GM18873 (cell line): ENCODE measurements at regions not wholly inside any gene's neighbourhood (a gene's known extent, or its start where the extent isn't known, plus 50 kb on each side); places are given as distances from the start of the nearest gene placed in this dataset.
"Not testable (repeated sequence)": the region's sequence is repeated elsewhere in the genome, so short reads cannot be mapped to it uniquely, and the experiment has no call there.

ENCODE experiments used
- ATAC-seq: cut with Tn5 transposase; IDR thresholded peaks from one replicate; pipeline ENCODE4 v1.9.1; 2021; ENCODE audit warnings: mild to moderate bottlenecking, moderate library complexity, moderate number of reproducible peaks; ENCODE audit not compliant: unreplicated experiment, low FRiP score

GRCh38 chr11:91563176-91563575, 661.4 kb upstream of the FAT3 start:
- no peak for ATAC-seq

- ATAC-seq, result no peak
Measured at GRCh38 chr11:91560434-91560833, 664.2 kb upstream of the FAT3 start.

- no peak for ATAC-seq
Measured at GRCh38 chr11:91538065-91538464, 686.6 kb upstream of the FAT3 start.

- ATAC-seq, result no peak
Measured at GRCh38 chr11:91536366-91536765, 688.3 kb upstream of the FAT3 start.

- no peak for ATAC-seq
Measured at GRCh38 chr11:91528965-91529364, 695.7 kb upstream of the FAT3 start.

- no peak for ATAC-seq
Measured at GRCh38 chr11:91527380-91528030, 697.1 kb upstream of the FAT3 start.

GRCh38 chr11:91513734-91514133, 710.9 kb upstream of the FAT3 start:
- ATAC-seq, result no peak

- ATAC-seq, result no peak
Measured at GRCh38 chr11:91497847-91498246, 726.8 kb upstream of the FAT3 start.

GRCh38 chr11:91495837-91496236, 728.8 kb upstream of the FAT3 start:
- ATAC-seq, result no peak

GRCh38 chr11:91489989-91490388, 734.6 kb upstream of the FAT3 start:
- no peak for ATAC-seq

- not testable (repeated sequence) for ATAC-seq
Measured at GRCh38 chr11:91483956-91484355, 740.7 kb upstream of the FAT3 start.

GRCh38 chr11:91481875-91482274, 742.7 kb upstream of the FAT3 start:
- not testable (repeated sequence) for ATAC-seq

GRCh38 chr11:91470656-91471055, 754.0 kb upstream of the FAT3 start:
- ATAC-seq, result no peak

- no peak for ATAC-seq
Measured at GRCh38 chr11:91459840-91460239, 764.8 kb upstream of the FAT3 start.

GRCh38 chr11:91446267-91446666, 778.4 kb upstream of the FAT3 start:
- no peak for ATAC-seq

GRCh38 chr11:91435694-91436395, 788.8 kb upstream of the FAT3 start:
- no peak for ATAC-seq

GRCh38 chr11:91433284-91434010, 791.2 kb upstream of the FAT3 start:
- ATAC-seq, result no peak

- no peak for ATAC-seq
Measured at GRCh38 chr11:91421641-91422040, 803.0 kb upstream of the FAT3 start.

GRCh38 chr11:91407842-91408241, 816.8 kb upstream of the FAT3 start:
- ATAC-seq, result no peak

- no peak for ATAC-seq
Measured at GRCh38 chr11:91406009-91406408, 818.6 kb upstream of the FAT3 start.

GRCh38 chr11:91404344-91404743, 820.3 kb upstream of the FAT3 start:
- no peak for ATAC-seq

GRCh38 chr11:91397134-91397468, 827.5 kb upstream of the FAT3 start:
- ATAC-seq, result no peak
